Stomach smooth muscle (tissue), 2 donors: ENCODE measurements at regions not wholly inside any gene's neighbourhood (a gene's known extent, or its start where the extent isn't known, plus 50 kb on each side); places are given as distances from the start of the nearest gene placed in this dataset.

Experiments used
- H3K27ac ChIP-seq: one replicate; pipeline ENCODE4 v1.7.0; 2013; ENCODE audit warnings: mild to moderate bottlenecking, low read length, inconsistent platforms
- H3K27me3 ChIP-seq, 2 donors: one replicate each; pipeline ENCODE4 v1.7.0; 2013; ENCODE audit warnings: low read length in 2 of 2; ENCODE audit not compliant: insufficient read depth in 2 of 2, control insufficient read depth in 1 of 2
- H3K36me3 ChIP-seq, 2 donors: one replicate each; pipeline ENCODE4 v1.7.0; 2013; ENCODE audit warnings: low read length in 2 of 2; ENCODE audit not compliant: control insufficient read depth in 2 of 2, insufficient read depth in 2 of 2
- H3K4me1 ChIP-seq: one replicate; pipeline ENCODE4 v1.7.0; 2013; ENCODE audit warnings: low read length; ENCODE audit not compliant: control insufficient read depth, insufficient read depth
- H3K4me3 ChIP-seq, 2 donors: one replicate each; pipeline ENCODE4 v1.7.0; 2013; ENCODE audit warnings: low read length in 2 of 2
- H3K9ac ChIP-seq, 2 donors: one replicate each; pipeline ENCODE4 v1.7.0; 2013; ENCODE audit warnings: low read length in 2 of 2, mild to moderate bottlenecking in 1 of 2
- H3K9me3 ChIP-seq, 2 donors: one replicate each; pipeline ENCODE4 v1.7.0; 2013; ENCODE audit warnings: low read length in 2 of 2; ENCODE audit not compliant: control insufficient read depth in 2 of 2
- donor health status: healthy.
- donor health status: Pancreatic carcinoma.

GRCh38 chr4:177607111-177607573, 164.9 kb upstream of the AGA start:
- H3K9me3 ChIP-seq: no peaks in the 10 kb centered on the region
- no peak overlapping the region for H3K9ac ChIP-seq
- no peaks in the 10 kb centered on the region for H3K4me1 ChIP-seq
- H3K27ac ChIP-seq: no peak overlapping the region
- no peaks in the 10 kb centered on the region for H3K27me3 ChIP-seq
- H3K4me3 ChIP-seq: no peak overlapping the region
- no peaks in the 10 kb centered on the region for H3K36me3 ChIP-seq

- Histone ChIP-seq H3K27me3 (no peaks in the 10 kb centered on the region), H3K9me3 (no peaks in the 10 kb centered on the region), H3K36me3 (no peaks in the 10 kb centered on the region), H3K27ac (no peak overlapping the region), H3K4me3 (no peak overlapping the region), H3K9ac (no peak overlapping the region), H3K4me1 (no peaks in the 10 kb centered on the region)
These were observed 169.9 kb upstream of the AGA start for GRCh38 chr4:177611974-177612664.

- H3K4me1 ChIP-seq: no peaks in the 10 kb centered on the region
- no peak overlapping the region for H3K27ac ChIP-seq
- no peaks in the 10 kb centered on the region for H3K9me3 ChIP-seq
- H3K36me3 ChIP-seq: no peaks in the 10 kb centered on the region
- H3K9ac ChIP-seq: no peak overlapping the region
- H3K4me3 ChIP-seq: no peak overlapping the region
- no peaks in the 10 kb centered on the region for H3K27me3 ChIP-seq
These were observed 170.4 kb upstream of the AGA start for GRCh38 chr4:177612684-177613083.

GRCh38 chr4:177632481-177632880, 190.2 kb upstream of the AGA start:
- Histone ChIP-seq H3K9ac (no peak overlapping the region), H3K36me3 (no peaks in the 10 kb centered on the region), H3K4me3 (no peak overlapping the region), H3K4me1 (no peaks in the 10 kb centered on the region), H3K9me3 (no peaks in the 10 kb centered on the region), H3K27ac (no peak overlapping the region), H3K27me3 (no peaks in the 10 kb centered on the region)

GRCh38 chr4:177638871-177639270, 196.6 kb upstream of the AGA start:
- H3K36me3 ChIP-seq: no peaks in the 10 kb centered on the region
- no peak overlapping the region for H3K9ac ChIP-seq
- no peak overlapping the region for H3K4me3 ChIP-seq
- no peak overlapping the region for H3K27ac ChIP-seq
- H3K27me3 ChIP-seq: no peaks in the 10 kb centered on the region
- no peaks in the 10 kb centered on the region for H3K4me1 ChIP-seq
- no peaks in the 10 kb centered on the region for H3K9me3 ChIP-seq

- no peak overlapping the region for H3K4me3 ChIP-seq
- no peaks in the 10 kb centered on the region for H3K36me3 ChIP-seq
- no peak overlapping the region for H3K27ac ChIP-seq
- no peaks in the 10 kb centered on the region for H3K27me3 ChIP-seq
- H3K9me3 ChIP-seq: no peaks in the 10 kb centered on the region
- no peaks in the 10 kb centered on the region for H3K4me1 ChIP-seq
- no peak overlapping the region for H3K9ac ChIP-seq
These were observed 198.6 kb upstream of the AGA start for GRCh38 chr4:177640864-177641263.

- no peak overlapping the region for H3K27ac ChIP-seq
- no peaks in the 10 kb centered on the region for H3K4me1 ChIP-seq
- H3K36me3 ChIP-seq: no peaks in the 10 kb centered on the region
- no peaks in the 10 kb centered on the region for H3K9me3 ChIP-seq
- H3K27me3 ChIP-seq: no peaks in the 10 kb centered on the region
- H3K9ac ChIP-seq: no peak overlapping the region
- no peak overlapping the region for H3K4me3 ChIP-seq
These were observed 218.0 kb upstream of the AGA start for GRCh38 chr4:177660223-177660622.

GRCh38 chr4:177667687-177668086, 225.4 kb upstream of the AGA start:
- H3K27ac ChIP-seq: no peak overlapping the region
- no peaks in the 10 kb centered on the region for H3K4me1 ChIP-seq
- no peaks in the 10 kb centered on the region for H3K36me3 ChIP-seq
- H3K4me3 ChIP-seq: no peak overlapping the region
- no peak overlapping the region for H3K9ac ChIP-seq
- no peaks in the 10 kb centered on the region for H3K9me3 ChIP-seq
- no peaks in the 10 kb centered on the region for H3K27me3 ChIP-seq

- Histone ChIP-seq H3K27ac (no peak overlapping the region), H3K9me3 (no peaks in the 10 kb centered on the region), H3K27me3 (no peaks in the 10 kb centered on the region), H3K36me3 (no peaks in the 10 kb centered on the region), H3K4me1 (no peaks in the 10 kb centered on the region), H3K9ac (no peak overlapping the region), H3K4me3 (no peak overlapping the region)
These were observed 229.2 kb upstream of the AGA start for GRCh38 chr4:177671387-177671786.

- Histone ChIP-seq H3K36me3 (no peaks in the 10 kb centered on the region), H3K4me1 (no peaks in the 10 kb centered on the region), H3K9ac (no peak overlapping the region), H3K27me3 (no peaks in the 10 kb centered on the region), H3K27ac (no peak overlapping the region), H3K9me3 (no peaks in the 10 kb centered on the region), H3K4me3 (no peak overlapping the region)
These were observed 229.6 kb upstream of the AGA start for GRCh38 chr4:177671845-177672244.

- Histone ChIP-seq H3K9ac (no peak overlapping the region), H3K36me3 (no peaks in the 10 kb centered on the region), H3K9me3 (no peaks in the 10 kb centered on the region), H3K27ac (no peak overlapping the region), H3K4me3 (no peak overlapping the region), H3K27me3 (no peaks in the 10 kb centered on the region), H3K4me1 (no peaks in the 10 kb centered on the region)
These were observed 231.8 kb upstream of the AGA start for GRCh38 chr4:177673985-177674489.
